Inferior parietal cortex (tissue), 1 donor: ENCODE measurements at regions not wholly inside any gene's neighbourhood (a gene's known extent, or its start where the extent isn't known, plus 50 kb on each side); places are given as distances from the start of the nearest gene placed in this dataset.
"Not testable (repeated sequence)": the region's sequence is repeated elsewhere in the genome, so short reads cannot be mapped to it uniquely, and the experiment has no call there.

Experiments used
- DNase-seq: peaks from one replicate; pipeline ENCODE4 v3.0.0-alpha.2; 2016; ENCODE audit errors: extremely low spot score

- DNase-seq: peak; percentile 86
These were observed 143.0 kb upstream of the DDHD1 start for GRCh38 chr14:53295985-53296582.

GRCh38 chr14:53295372-53295771 lies 142.2 kb upstream of the DDHD1 start:
- no peak for DNase-seq

- no peak for DNase-seq
These were observed 133.2 kb upstream of the DDHD1 start for GRCh38 chr14:53286301-53286700.

- no peak for DNase-seq
These were observed 132.7 kb upstream of the DDHD1 start for GRCh38 chr14:53285821-53286220.

- no peak for DNase-seq
These were observed 131.9 kb upstream of the DDHD1 start for GRCh38 chr14:53285064-53285463.

- DNase-seq: no peak
These were observed 125.7 kb upstream of the DDHD1 start for GRCh38 chr14:53278602-53279506.

- DNase-seq: no peak
These were observed 120.5 kb upstream of the DDHD1 start for GRCh38 chr14:53273671-53274072.

GRCh38 chr14:53265025-53265424 lies 111.9 kb upstream of the DDHD1 start:
- DNase-seq: no peak

GRCh38 chr14:53260928-53261327 lies 107.8 kb upstream of the DDHD1 start:
- DNase-seq: no peak

GRCh38 chr14:53260286-53260685 lies 107.2 kb upstream of the DDHD1 start:
- no peak for DNase-seq

GRCh38 chr14:53252141-53252540 lies 99.0 kb upstream of the DDHD1 start:
- DNase-seq: no peak

- no peak for DNase-seq
These were observed 95.9 kb upstream of the DDHD1 start for GRCh38 chr14:53249059-53249458.

- no peak for DNase-seq
These were observed 94.7 kb upstream of the DDHD1 start for GRCh38 chr14:53247596-53248370.

GRCh38 chr14:53242898-53243297 lies 89.8 kb upstream of the DDHD1 start:
- not testable (repeated sequence) for DNase-seq

- DNase-seq: no peak
These were observed 84.4 kb upstream of the DDHD1 start for GRCh38 chr14:53237488-53237887.

- no peak for DNase-seq
These were observed 83.6 kb upstream of the DDHD1 start for GRCh38 chr14:53236708-53237107.

- no peak for DNase-seq
These were observed 78.0 kb upstream of the DDHD1 start for GRCh38 chr14:53231171-53231570.

- DNase-seq: no peak
These were observed 75.8 kb upstream of the DDHD1 start for GRCh38 chr14:53228966-53229365.

GRCh38 chr14:53227154-53227718 lies 74.1 kb upstream of the DDHD1 start:
- no peak for DNase-seq

GRCh38 chr14:53226553-53226952 lies 73.4 kb upstream of the DDHD1 start:
- DNase-seq: no peak

- no peak for DNase-seq
These were observed 67.8 kb upstream of the DDHD1 start for GRCh38 chr14:53220914-53221313.

- DNase-seq: no peak
These were observed 65.0 kb upstream of the DDHD1 start for GRCh38 chr14:53218161-53218560.
